Kidney (tissue), 13 donors: ENCODE measurements at regions not wholly inside any gene's neighbourhood (a gene's known extent, or its start where the extent isn't known, plus 50 kb on each side); places are given as distances from the start of the nearest gene placed in this dataset.
A peak's percentile ranks its signal among the peaks of the same experiment; 100 is the strongest.

Experiments used
- DNase-seq, 5 donors: peaks; one replicate each; pipeline ENCODE4 v3.0.0-alpha.2; 2013 to 2020
- FAIRE-seq: peaks from 2 replicates; lab custom pipeline; 2012; peaks lifted over from hg19 to GRCh38; lab: Jason Lieb, UNC
- H3K27ac ChIP-seq, 2 donors: one replicate each; pipeline ENCODE4 v1.7.0; 2013; ENCODE audit warnings: low read depth in 2 of 2, low read length in 2 of 2, inconsistent platforms in 1 of 2
- H3K27me3 ChIP-seq: one replicate; pipeline ENCODE4 v1.7.1; 2013; ENCODE audit warnings: low read length, inconsistent platforms; ENCODE audit not compliant: control insufficient read depth, insufficient read depth
- H3K36me3 ChIP-seq, 3 donors: one replicate each; pipeline versions ENCODE4 v1.7.0 to v1.7.1; 2013; ENCODE audit warnings: low read length in 3 of 3, control low read depth in 1 of 3, inconsistent platforms in 1 of 3; ENCODE audit not compliant: insufficient read depth in 3 of 3, control insufficient read depth in 2 of 3
- H3K4me1 ChIP-seq, 3 donors: one replicate each; pipeline versions ENCODE4 v1.7.0 to v1.7.1; 2013; ENCODE audit warnings: low read length in 3 of 3, inconsistent platforms in 1 of 3, low read depth in 1 of 3; ENCODE audit not compliant: control insufficient read depth in 2 of 3, insufficient read depth in 2 of 3
- H3K4me3 ChIP-seq, 3 donors: one replicate each; pipeline versions ENCODE4 v1.7.0 to v1.8.1; 2013; ENCODE audit warnings: low read length in 3 of 3, control low read depth in 1 of 3, inconsistent platforms in 1 of 3
- H3K9ac ChIP-seq, 3 donors: one replicate each; pipeline versions ENCODE4 v1.7.0 to v1.7.1; 2013; ENCODE audit warnings: low read length in 3 of 3, control low read depth in 1 of 3, inconsistent platforms in 1 of 3
- H3K9me3 ChIP-seq, 3 donors: one replicate each; pipeline versions ENCODE4 v1.7.0 to v1.7.1; 2013; ENCODE audit warnings: low read length in 3 of 3, control low read depth in 1 of 3, inconsistent platforms in 1 of 3; ENCODE audit not compliant: control insufficient read depth in 2 of 3, insufficient read depth in 1 of 3
- CTCF ChIP-seq: IDR thresholded peaks from 3 replicates; pipeline ENCODE4 v1.5.1; 2012; ENCODE audit warnings: mild to moderate bottlenecking, moderate library complexity, borderline replicate concordance; ENCODE audit not compliant: insufficient read depth; ENCODE audit errors: extremely low read depth
- intact Hi-C: fragments of 100-400 bp; cut with DNase I; formaldehyde crosslinking; loops from one replicate; pipeline ENCODE4 v1.11.1; 2022
- donor health status: control.
- donor health status: control.
- donor health status: control.
- donor health status: control.
- donor health status: control.
- donor health status: DM: yes; HTN: yes; CAD: no.
- donor health status: Normal renal cell carcinoma (clear cell type).

- DNase-seq = peak in 2 of 5 donors; percentile 16 to 45
- TF ChIP-seq CTCF = no peak
- intact Hi-C loops = no loop called here
Observed at GRCh38 chr21:27164208-27165177, 197.6 kb upstream of the ADAMTS5 start.

DNA sequence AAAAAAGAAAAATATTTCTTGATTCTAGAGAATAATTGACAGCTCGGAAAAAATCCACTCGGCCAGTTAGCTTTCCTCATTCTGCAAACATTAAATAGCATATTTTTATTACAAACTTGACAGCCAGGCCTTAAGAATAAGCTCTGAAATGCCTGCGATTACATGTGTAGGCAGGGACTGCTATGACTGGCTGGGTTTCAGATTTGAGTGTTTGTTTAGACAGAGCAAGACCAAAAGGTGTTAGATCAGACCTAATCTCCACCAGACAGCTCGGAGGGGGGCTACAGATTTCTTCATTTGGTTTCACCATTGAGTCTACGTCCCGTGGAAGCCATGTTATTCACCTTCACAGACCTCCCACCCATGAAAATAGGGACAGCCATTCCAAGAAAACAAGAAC is 192.1 kb upstream of the ADAMTS5 start:
- Histone ChIP-seq H3K4me3 (no peak overlapping the region), H3K36me3 (no peaks in the 10 kb centered on the region), H3K27me3 (no peaks in the 10 kb centered on the region), H3K9ac (no peak overlapping the region), H3K27ac (no peak overlapping the region), H3K9me3 (no peaks in the 10 kb centered on the region), H3K4me1 (no peaks in the 10 kb centered on the region)
- FAIRE-seq (no peak), DNase-seq (no peak)
- intact Hi-C loops = no loop called here
- TF ChIP-seq CTCF = no peak

More at GRCh38 chr21:27164208-27165177, 197.6 kb upstream of the ADAMTS5 start:
- no peaks in the 10 kb centered on the region for H3K4me1 ChIP-seq
- FAIRE-seq = no peak
- no peaks in the 10 kb centered on the region for H3K36me3 ChIP-seq
- H3K4me3 ChIP-seq = no peak overlapping the region
- no peaks in the 10 kb centered on the region for H3K9me3 ChIP-seq
- no peaks in the 10 kb centered on the region for H3K27me3 ChIP-seq
- no peak overlapping the region for H3K9ac ChIP-seq
- H3K27ac ChIP-seq = no peak overlapping the region

GRCh38 chr21:27157097-27157496 is 190.2 kb upstream of the ADAMTS5 start:
- Histone ChIP-seq H3K9me3 (no peaks in the 10 kb centered on the region), H3K27ac (no peak overlapping the region), H3K36me3 (no peaks in the 10 kb centered on the region), H3K9ac (no peak overlapping the region), H3K4me1 (no peaks in the 10 kb centered on the region), H3K4me3 (no peak overlapping the region), H3K27me3 (no peaks in the 10 kb centered on the region)
- no peak for TF ChIP-seq CTCF
- DNase-seq = no peak
- intact Hi-C loops = no loop called here
- FAIRE-seq = no peak
